ENCODE measurements at regions not wholly inside any gene's neighbourhood (a gene's known extent, or its start where the extent isn't known, plus 50 kb on each side); places are given as distances from the start of the nearest gene placed in this dataset.

- no peak for DNase-seq (ENCODE audit: low spot score)
- no peak overlapping the region for H3K27ac ChIP-seq
- no peak for TF ChIP-seq CTCF (IDR thresholded peaks at IDR 0.05)
- H3K4me3 ChIP-seq, result no peak overlapping the region
Observed at GRCh38 chr18:51429644-51430043, 232.2 kb upstream of the MEX3C start.

GRCh38 chr18:51430538-51430937 is 233.1 kb upstream of the MEX3C start:
- Histone ChIP-seq H3K4me3 (no peak overlapping the region), H3K27ac (no peak overlapping the region)
- no peak for TF ChIP-seq CTCF (IDR thresholded peaks at IDR 0.05)
- DNase-seq (ENCODE audit: low spot score), result no peak

- Histone ChIP-seq H3K27ac (no peak overlapping the region), H3K4me3 (no peak overlapping the region)
- no peak for TF ChIP-seq CTCF (IDR thresholded peaks at IDR 0.05)
- no peak for DNase-seq (ENCODE audit: low spot score)
Observed at GRCh38 chr18:51433296-51433695, 235.8 kb upstream of the MEX3C start.

- H3K27ac ChIP-seq, result no peak overlapping the region
- no peak for TF ChIP-seq CTCF (IDR thresholded peaks at IDR 0.05)
- H3K4me3 ChIP-seq, result no peak overlapping the region
- DNase-seq (ENCODE audit: low spot score), result no peak
Observed at GRCh38 chr18:51433881-51434280, 236.4 kb upstream of the MEX3C start.

GRCh38 chr18:51437280-51438271 is 240.1 kb upstream of the MEX3C start:
- TF ChIP-seq CTCF (IDR thresholded peaks at IDR 0.05), result no peak
- DNase-seq (ENCODE audit: low spot score), result no peak

GRCh38 chr18:51438797-51439350 is 241.4 kb upstream of the MEX3C start:
- TF ChIP-seq CTCF (IDR thresholded peaks at IDR 0.05), result no peak
- DNase-seq (ENCODE audit: low spot score), result no peak
- Histone ChIP-seq H3K27ac (no peak overlapping the region), H3K4me3 (no peak overlapping the region)

More at GRCh38 chr18:51437280-51438271, 240.1 kb upstream of the MEX3C start:
- H3K27ac ChIP-seq, result no peak overlapping the region
- H3K4me3 ChIP-seq, result no peak overlapping the region

Data from coronary artery (tissue), 2 donors.